ENCODE measurements at regions not wholly inside any gene's neighbourhood (a gene's known extent, or its start where the extent isn't known, plus 50 kb on each side); places are given as distances from the start of the nearest gene placed in this dataset.

DNA sequence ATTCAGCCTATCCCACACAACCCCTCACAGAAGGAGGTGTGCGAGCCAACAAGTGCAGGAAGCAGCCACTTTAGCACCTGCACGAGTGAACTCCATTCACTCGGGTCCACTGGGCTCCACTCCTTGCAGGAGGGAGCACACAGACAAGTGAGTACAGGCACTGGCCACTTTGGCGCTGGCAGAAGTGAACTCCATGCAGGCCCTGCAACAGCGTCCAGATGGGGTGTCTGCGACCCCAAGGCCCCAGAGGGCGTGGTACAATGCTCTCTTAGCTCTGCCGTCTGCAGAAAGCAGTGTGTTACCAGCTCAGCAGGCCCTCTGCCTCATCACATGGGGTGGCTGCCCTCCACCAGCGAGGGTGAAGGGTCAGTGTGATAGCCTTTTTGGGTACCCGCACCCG, 388.0 kb upstream of the CNTN4 start:
- H3K9ac ChIP-seq (ENCODE audit: low read depth, low read length, poor library complexity, severe bottlenecking), result no peak overlapping the region
- H3K9me2 ChIP-seq (replicated peaks; ENCODE audit: low read depth, low read length), result no peaks in the 10 kb centered on the region
- no peak for TF ChIP-seq CTCF (conservative IDR thresholded peaks at IDR 0.05; ENCODE audit: low read length)
- no peak for TF ChIP-seq EZH2phosphoT487 (IDR thresholded peaks at IDR 0.05; ENCODE audit: borderline replicate concordance)
- no peaks in the 10 kb centered on the region for H3K4me1 ChIP-seq (ENCODE audit: insufficient read depth, low read length, poor library complexity, severe bottlenecking)
- no peaks in the 10 kb centered on the region for H3K79me2 ChIP-seq (ENCODE audit: insufficient read depth, low read length)
- peaks cover 7% of the 10 kb centered on the region; the same call in 1 of the 2 replicates for H3K9me3 ChIP-seq (ENCODE audit: insufficient read depth, low read depth, low read length)
- H4K20me1 ChIP-seq (ENCODE audit: insufficient read depth, low read length, poor library complexity, severe bottlenecking), result no peaks in the 10 kb centered on the region
- no peak overlapping the region for H3K4me3 ChIP-seq (ENCODE audit: low read length, poor library complexity, severe bottlenecking)
- no peaks in the 10 kb centered on the region for H3K36me3 ChIP-seq (ENCODE audit: insufficient read depth, low read length)
- H2AFZ ChIP-seq (ENCODE audit: low read length), result no peak overlapping the region
- no peaks in the 10 kb centered on the region for H3F3A ChIP-seq (ENCODE audit: low read depth)
- H3K4me2 ChIP-seq (ENCODE audit: low read depth, low read length, poor library complexity, severe bottlenecking), result no peak overlapping the region
- no peaks in the 10 kb centered on the region for H3K27me3 ChIP-seq (ENCODE audit: insufficient read depth, low read length, poor library complexity, severe bottlenecking)

GRCh38 chr3:1717524-1717923, 381.1 kb upstream of the CNTN4 start:
- Histone ChIP-seq H3K9me2 (replicated peaks; ENCODE audit: low read depth, low read length) (no peaks in the 10 kb centered on the region), H3K36me3 (ENCODE audit: insufficient read depth, low read length) (no peaks in the 10 kb centered on the region), H3K9ac (ENCODE audit: low read depth, low read length, poor library complexity, severe bottlenecking) (no peak overlapping the region), H3F3A (ENCODE audit: low read depth) (no peaks in the 10 kb centered on the region), H3K4me1 (ENCODE audit: insufficient read depth, low read length, poor library complexity, severe bottlenecking) (no peaks in the 10 kb centered on the region), H3K9me3 (ENCODE audit: insufficient read depth, low read depth, low read length) (peaks cover 4% of the 10 kb centered on the region; the same call in 1 of the 2 replicates), H2AFZ (ENCODE audit: low read length) (no peak overlapping the region), H3K4me3 (ENCODE audit: low read length, poor library complexity, severe bottlenecking) (no peak overlapping the region), H3K27me3 (ENCODE audit: insufficient read depth, low read length, poor library complexity, severe bottlenecking) (no peaks in the 10 kb centered on the region), H3K4me2 (ENCODE audit: low read depth, low read length, poor library complexity, severe bottlenecking) (no peak overlapping the region), H3K79me2 (ENCODE audit: insufficient read depth, low read length) (no peaks in the 10 kb centered on the region), H4K20me1 (ENCODE audit: insufficient read depth, low read length, poor library complexity, severe bottlenecking) (no peaks in the 10 kb centered on the region)
- TF ChIP-seq CTCF (conservative IDR thresholded peaks at IDR 0.05; ENCODE audit: low read length) (no peak), EZH2phosphoT487 (IDR thresholded peaks at IDR 0.05; ENCODE audit: borderline replicate concordance) (no peak)

- Histone ChIP-seq H2AFZ (ENCODE audit: low read length) (no peak overlapping the region), H3K36me3 (ENCODE audit: insufficient read depth, low read length) (no peaks in the 10 kb centered on the region), H3K9me2 (replicated peaks; ENCODE audit: low read depth, low read length) (no peaks in the 10 kb centered on the region), H3K4me2 (ENCODE audit: low read depth, low read length, poor library complexity, severe bottlenecking) (no peak overlapping the region), H3K4me3 (ENCODE audit: low read length, poor library complexity, severe bottlenecking) (no peak overlapping the region), H3K27me3 (ENCODE audit: insufficient read depth, low read length, poor library complexity, severe bottlenecking) (no peaks in the 10 kb centered on the region), H3K4me1 (ENCODE audit: insufficient read depth, low read length, poor library complexity, severe bottlenecking) (no peaks in the 10 kb centered on the region), H3K79me2 (ENCODE audit: insufficient read depth, low read length) (no peaks in the 10 kb centered on the region), H3K9ac (ENCODE audit: low read depth, low read length, poor library complexity, severe bottlenecking) (no peak overlapping the region), H3F3A (ENCODE audit: low read depth) (no peaks in the 10 kb centered on the region), H4K20me1 (ENCODE audit: insufficient read depth, low read length, poor library complexity, severe bottlenecking) (no peaks in the 10 kb centered on the region), H3K9me3 (ENCODE audit: insufficient read depth, low read depth, low read length) (peaks cover 9% of the 10 kb centered on the region; the same call in 1 of the 2 replicates)
- TF ChIP-seq CTCF (conservative IDR thresholded peaks at IDR 0.05; ENCODE audit: low read length) (no peak), EZH2phosphoT487 (IDR thresholded peaks at IDR 0.05; ENCODE audit: borderline replicate concordance) (no peak)
Measured at GRCh38 chr3:1723726-1724125, 374.9 kb upstream of the CNTN4 start.

All from Loucy (cell line).